Activated CD4-positive, alpha-beta T cell treated with anti-CD3 and anti-CD28 coated beads, Interleukin-2, Interleukin-4, amounts not matched to agents 100 ng/mL and 50 ng/mL, durations not matched to agents 16 hours and 8 hours (primary cell): ENCODE measurements at regions not wholly inside any gene's neighbourhood (a gene's known extent, or its start where the extent isn't known, plus 50 kb on each side); places are given as distances from the start of the nearest gene placed in this dataset.
A peak's percentile ranks its signal among the peaks of the same experiment; 100 is the strongest.

ENCODE experiments used
- DNase-seq: peaks from one replicate; pipeline ENCODE4 v3.0.0-alpha.2; 2020; ENCODE audit warnings: low spot score

DNA sequence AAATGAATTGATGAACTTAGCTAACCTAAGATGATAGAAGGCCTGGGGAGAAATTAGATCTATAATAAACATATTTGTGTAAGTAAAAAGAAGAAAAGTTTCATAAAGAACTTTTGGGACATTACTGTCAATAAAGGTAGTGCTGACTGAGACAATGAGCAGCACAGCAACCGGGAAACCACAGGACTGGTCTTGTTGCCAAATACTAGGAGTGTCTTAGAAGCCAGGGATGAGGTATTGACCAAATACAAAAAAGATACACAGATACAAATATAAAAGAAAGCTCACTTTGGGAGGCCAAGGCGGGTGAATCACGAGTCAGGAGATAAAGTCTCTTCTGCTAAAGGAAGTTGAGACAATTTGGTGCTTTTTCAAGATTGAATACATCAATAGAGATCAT, 362.4 kb upstream of the ZNF385D start:
- DNase-seq: no peak

DNA sequence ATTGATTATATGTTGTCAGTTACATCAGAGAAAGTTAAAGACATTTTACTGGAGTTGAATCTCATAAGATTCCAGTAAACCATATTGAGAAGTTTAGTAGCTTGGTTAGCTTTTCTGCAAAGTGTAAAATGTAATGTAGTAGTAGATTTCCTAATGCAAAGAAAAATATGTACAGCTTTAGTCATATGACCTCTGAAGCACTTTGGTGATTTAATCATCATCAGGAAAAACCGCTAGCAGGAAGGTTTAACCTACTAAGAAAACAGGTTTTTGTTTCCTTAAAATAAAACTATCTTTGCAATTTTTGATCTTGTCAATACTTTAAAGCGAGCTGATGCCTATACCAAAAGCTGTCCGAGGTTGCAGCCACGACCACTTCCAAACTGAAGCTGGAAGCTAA, 364.6 kb upstream of the ZNF385D start:
- no peak for DNase-seq

DNA sequence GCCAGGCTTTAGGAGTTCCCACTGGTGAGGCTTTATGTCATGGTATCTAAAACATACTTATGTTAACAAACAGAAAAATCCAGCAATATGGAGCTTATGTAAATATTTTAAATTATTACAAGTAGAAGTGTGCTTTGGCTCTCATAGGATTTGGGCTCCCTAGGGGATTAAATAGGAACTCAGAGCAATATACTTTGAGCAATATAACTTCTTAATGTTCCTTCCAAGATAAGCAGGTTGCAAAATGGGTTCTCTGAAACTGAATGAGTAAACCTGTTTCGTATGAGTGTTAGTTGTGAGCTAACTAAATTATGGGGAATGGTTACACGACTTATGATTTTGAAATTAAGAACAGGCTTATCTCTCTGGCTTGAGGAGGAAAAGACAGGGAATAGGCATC, 366.1 kb upstream of the ZNF385D start:
- DNase-seq: no peak

DNA sequence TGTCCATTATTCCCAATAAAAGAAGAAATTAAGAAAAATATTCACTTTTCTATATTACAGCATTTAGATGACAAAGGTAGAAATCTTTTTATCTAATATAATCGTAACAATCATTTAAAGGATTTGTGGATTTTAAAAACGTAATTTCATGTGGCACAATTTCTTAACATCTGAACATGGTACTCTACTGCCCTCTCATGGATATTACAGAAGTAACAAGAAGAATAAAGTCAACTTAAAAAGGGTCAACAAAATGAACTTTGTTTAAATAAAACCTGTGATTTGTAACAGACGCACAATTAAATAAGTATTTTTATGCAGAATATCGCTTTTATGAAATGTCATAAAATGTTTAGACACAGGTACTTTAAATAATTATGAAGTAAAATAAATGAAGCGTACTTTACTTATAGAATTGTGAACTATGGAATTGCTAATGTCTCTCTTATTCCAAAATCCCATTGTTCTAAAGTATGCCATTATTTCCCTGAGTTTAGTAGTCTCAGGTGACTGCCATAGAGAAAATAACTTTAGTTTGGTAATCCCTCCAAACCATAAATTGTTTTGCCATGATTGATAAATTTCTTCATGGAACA, 366.8 kb upstream of the ZNF385D start:
- peak; percentile 11 for DNase-seq

DNA sequence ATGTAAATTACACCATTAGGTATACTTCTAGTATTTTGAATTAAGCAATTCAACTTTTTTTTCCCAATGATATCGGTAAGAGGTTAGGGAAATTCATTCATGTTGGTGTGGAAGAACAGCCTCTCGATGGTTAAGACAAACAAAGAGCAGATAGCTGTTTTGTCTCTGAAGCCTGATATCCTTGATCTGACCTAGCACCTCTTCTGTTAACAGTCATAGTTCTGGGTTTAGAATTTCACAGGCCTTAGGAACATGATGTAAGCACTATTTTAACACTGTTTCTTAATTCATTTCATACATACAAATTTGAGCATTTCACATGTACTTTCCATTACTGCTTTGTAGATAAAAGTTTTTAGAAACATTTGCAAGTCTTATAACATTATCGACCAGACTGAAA, 367.5 kb upstream of the ZNF385D start:
- DNase-seq: no peak

DNA sequence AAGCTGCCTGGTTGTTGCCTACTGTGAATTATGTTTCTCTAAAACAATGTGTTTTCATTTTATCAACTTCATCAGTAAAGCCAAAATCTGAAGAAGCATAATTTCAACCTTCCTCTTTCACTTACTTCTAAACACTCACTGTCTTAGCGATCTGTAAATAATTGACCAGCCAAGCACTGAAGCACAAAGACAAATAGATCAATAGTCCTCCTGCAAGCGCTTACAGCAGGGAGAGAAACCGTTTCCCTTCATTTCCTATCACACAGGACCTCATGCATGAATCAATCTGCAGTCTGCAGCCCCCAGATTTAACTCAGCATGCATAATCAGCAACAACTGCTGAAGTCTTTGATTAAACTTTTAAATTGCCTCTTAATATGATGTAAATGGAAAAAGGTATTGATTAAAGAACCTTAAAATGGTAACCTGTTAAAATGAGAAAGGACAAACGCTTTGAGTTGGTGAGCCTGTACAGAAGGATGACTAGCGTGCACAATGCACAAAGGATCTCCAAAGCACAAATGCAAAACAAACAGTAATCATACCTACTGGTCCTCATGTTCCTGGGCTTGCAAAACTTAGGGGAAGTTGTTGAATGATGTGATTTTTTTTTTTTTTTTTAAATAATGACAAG, 370.2 kb upstream of the ZNF385D start:
- DNase-seq: no peak

DNA sequence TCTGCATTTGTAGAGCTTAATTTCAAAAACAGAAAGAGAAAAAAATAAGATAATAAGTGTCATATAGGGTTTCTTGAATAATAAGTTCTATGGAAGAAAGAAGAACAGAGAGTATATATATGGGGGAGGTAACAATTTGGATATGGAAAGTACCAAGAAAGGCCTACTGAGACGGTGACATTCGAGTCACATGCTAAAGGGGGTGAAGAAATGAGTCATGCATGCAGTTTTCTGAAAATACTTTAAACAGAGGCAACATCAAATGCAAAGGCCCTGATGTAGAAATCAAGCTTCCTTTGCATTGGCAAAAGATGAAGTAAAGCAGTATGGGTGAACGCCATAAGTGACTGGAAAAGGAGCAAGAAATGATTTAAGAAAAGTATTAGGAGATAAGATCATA, 371.6 kb upstream of the ZNF385D start:
- DNase-seq: no peak

DNA sequence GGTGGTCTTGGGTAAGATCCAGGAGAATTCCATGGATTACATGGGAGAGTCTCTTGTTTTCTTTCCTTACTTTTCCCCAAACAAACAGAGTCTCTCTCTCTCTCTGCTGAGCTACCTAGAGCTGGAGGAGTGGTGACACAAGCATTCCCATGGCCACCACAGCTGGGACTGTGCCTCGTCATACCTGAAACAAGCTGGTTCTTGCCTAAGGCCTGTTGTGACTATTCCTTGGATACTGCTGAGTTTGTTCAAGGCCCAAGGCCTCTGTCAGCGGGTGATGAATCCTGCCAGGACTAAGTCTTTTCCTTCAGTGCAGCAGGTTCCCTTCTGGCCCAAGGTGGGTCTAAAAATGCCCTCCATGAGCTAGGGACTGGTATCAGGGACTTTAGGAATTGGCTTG, 378.1 kb upstream of the ZNF385D start:
- DNase-seq: no peak

DNA sequence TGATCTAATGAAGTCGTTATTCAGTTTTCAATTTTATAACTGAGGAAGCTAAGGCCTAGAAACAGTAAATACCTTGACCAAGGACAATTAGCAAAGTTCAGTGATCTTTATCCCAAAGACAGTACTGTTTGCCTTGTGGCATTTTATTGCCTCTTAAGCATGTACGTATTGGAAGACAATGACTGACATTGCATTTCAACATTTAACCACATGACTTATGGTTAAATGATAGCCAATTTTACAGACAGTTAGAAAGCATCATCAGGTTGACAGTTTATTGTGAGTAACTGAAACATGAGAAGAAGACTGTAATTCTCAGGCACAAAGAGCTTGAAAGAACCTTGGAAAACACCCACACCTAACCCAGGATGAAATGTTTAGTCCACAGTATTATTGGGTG, 390.8 kb upstream of the ZNF385D start:
- DNase-seq: no peak

DNA sequence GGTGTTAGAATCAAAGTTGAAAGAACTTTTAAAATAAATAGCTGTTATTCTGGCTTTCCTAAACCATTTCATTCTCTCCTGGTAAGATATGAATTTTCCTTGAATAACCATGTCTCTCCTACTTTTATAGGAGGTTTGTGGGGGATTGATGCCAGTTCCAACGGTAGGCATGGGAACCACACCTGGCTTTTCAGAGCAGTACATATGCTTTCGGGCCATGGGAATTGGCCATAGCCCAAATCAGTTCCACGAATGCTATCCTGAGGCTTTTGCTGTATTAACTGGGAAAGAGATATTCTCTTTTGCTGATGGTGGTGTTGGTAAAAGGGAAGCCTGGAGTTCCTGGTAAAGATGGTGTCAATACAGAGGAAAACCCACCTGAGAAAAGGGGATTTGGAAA, 396.2 kb upstream of the ZNF385D start:
- DNase-seq: no peak

DNA sequence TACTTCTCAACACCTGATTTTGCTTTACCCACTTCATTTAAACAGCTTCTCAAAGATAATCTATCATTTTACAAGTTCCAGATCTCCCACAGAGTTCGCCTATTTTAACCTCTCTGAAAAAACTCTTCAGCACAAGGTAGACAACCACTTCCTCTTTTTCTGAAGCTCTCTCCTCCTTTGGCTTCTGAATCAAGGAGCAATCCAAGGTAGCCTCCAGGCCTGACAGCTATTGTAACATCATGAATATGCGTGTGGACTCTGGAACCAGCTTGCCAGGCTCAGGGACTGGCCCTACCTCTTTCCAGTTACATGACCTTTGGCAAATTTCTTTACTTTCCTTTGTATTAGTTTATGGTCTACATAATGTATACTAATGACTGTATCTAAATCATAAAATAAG, 405.9 kb upstream of the ZNF385D start:
- DNase-seq: no peak

DNA sequence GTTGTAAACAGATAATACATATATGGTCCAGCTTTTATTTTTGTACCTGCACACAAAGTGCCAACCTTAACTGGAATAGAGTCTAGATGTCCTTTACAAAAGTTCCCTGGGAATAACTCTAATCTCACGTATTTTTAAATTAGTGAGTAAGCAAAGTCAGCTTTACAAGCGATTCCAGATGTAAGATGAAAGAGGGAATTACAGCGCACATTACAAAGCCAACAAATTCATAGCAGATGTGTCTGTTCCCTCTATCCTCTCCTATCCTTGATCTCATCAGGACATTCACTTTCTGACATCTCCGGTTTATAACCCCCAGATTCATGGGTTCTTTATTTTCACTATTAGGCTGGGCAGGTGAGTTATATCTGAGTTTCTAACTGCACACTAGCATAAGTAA, 406.8 kb upstream of the ZNF385D start:
- DNase-seq: no peak

DNA sequence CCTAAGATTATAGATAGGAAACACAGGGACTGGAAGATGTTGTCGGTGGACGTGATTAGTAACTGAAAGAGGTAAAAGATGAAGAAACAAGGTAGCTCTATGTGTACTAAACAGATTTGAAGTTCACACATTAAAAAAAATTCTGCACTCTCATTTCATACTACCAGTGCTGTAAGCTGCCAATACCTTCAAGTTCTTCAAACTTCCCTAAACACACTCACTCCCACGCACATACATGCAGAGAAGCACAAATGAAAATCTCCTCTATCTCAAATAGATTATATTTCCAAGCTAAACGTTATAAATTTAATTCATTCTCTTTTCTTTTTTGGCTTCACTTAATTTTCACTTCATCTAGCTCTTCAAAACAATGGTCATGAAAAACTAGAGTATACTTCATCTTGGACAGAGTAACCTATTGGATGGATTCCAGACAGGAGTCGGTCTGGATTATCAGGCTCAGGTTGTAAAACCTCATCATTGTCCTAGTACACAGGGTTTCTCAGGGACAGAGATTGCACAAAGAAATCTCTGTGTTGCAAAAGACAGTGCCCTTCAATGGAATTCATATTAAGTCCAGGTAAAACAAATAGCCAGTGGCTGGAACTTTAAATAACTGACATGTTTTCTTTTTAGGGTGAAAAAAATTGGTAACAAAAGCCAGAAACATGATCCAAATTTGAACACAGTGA, 408.1 kb upstream of the ZNF385D start:
- DNase-seq: no peak

DNA sequence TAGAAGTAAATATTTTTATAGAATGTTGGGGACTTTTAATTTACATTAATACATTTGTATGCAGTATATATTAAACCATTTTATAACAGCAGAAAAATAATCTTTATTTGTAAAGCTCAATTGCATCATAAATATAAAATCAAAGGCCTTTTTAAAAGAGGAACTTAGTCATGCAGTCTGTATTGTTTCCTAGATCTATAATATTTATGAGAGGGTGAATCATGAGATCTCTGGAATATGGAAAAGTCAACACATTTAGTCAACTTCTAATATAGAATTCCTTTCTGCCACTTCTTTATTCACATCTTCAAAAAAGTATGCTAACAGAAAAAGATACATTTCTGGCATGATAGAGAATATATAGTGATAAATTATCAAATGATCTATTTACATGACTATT, 410.3 kb upstream of the ZNF385D start:
- DNase-seq: no peak

DNA sequence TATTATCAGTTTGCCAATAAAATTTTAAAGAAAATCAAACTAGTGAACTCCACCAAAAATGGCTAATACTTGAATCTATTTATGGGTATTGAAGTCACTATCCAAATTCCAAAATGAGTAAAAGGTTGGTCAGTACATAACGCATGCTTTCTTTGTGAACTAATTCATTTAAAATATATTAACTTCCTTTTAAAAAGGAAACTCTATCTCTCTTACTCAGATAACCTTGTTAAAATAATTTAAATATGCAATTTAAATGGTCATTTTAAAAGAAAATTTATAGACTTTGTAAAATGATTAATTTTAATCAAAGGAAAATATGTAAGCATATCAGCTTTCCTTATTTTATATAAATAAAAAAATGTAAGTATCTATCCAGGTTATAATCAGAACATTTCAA, 419.4 kb upstream of the ZNF385D start:
- no peak for DNase-seq

DNA sequence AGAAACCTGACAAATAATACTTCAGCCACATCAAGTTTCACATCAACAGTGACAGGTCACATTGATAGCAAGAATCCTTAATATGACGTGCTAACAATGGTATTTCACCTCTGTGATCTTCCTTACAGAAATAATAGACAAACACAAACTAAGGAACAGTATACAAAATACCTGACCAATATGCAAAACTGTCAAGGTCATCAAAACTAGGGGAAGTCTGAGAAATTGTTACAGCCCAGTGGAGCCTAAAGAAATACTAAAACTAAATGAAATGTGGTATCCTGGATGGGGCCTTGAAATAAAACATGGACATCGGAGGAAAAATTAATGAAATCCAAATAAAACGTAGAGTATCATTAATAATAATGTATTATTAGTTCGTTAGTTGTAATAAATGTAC, 422.0 kb upstream of the ZNF385D start:
- DNase-seq: no peak

DNA sequence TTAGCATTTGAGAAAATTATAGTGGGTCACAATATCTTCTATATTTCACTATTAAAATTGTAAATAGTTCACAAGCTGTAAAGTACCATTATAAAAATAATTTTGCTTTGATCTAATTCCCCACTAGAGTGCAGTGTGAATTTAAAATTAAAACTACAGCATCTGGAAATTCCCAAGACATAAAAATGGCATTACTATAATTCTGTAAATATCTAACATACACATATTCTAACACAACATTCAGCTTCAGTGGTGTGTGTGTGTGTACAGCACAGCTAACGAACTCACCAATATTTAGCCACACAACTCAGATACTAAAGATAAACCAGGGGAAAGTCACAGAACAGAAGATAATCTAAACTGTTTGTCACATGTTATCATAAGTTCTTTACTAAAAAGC, 424.9 kb upstream of the ZNF385D start:
- no peak for DNase-seq

DNA sequence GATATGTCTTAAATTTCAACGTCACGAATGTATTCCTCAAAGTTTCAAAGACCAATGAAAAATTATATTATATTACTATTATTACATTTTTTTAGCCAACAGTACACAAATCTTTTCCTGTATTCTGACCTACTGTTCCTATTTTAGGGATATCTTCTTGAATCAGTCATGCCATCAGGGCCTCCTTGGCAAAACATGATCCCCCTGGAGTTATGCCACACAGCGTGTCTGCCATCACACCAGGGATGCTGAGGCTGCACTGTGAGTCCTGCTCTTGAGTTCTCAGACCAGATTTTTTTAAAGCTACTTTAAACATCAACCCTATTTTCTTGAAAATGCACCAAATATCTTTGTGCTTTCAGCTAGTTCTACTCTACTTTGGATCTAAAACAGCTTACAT, 425.9 kb upstream of the ZNF385D start:
- DNase-seq: no peak

DNA sequence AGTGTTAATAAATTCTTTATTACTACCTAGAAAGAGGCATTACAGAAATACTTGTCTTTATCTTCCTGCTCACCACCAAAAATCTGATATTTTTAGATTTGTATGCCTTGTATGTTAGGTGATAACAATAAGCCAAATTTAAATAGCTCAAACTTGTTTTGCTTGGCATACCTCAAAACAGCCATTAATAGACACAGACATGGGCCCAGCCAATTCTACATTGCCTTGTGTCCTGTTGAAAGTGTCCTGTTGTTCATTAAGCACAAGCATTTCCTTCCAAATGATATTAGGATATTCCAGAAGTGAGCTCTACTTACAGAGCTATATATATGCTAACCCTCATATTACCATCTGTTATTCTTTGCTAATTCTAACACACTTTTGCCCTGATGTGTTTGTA, 438.6 kb upstream of the ZNF385D start:
- no peak for DNase-seq

DNA sequence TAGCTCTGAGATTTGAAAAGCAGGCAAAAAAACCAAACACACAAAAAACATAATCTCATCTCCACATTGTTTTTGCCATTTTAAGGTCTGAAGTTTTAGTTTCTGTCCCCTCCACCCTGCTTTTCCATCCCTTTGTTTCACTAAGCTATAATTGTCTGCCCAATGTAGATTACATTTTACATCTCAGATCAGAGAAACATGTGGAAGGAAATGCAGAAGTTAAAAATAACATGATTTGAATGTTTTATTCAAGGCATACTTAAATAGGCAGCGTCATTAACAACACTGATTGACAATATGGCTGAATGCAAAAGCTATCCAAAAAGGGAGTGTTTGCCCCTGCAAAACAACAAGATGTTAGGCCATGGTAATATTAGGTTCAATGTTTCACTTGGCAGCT, 448.1 kb upstream of the ZNF385D start:
- no peak for DNase-seq

DNA sequence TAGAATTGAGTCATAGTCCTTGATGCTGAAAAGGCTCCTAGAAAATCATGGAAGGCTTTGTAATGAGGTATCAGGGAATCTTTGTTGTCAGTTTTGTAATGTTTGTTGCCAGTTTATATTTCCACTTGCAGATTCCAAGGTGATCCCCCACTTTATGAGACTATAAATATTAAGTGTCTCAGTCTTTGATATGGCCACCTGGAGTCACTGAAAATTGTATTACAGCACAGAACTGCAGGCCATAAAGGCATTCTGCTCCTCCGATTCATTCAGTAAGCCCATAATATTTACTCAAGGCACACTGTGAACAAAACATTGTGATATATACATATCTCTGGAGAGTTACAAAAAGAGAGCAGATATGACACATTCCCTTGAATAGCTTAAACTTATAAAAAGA, 457.8 kb upstream of the ZNF385D start:
- DNase-seq: no peak

DNA sequence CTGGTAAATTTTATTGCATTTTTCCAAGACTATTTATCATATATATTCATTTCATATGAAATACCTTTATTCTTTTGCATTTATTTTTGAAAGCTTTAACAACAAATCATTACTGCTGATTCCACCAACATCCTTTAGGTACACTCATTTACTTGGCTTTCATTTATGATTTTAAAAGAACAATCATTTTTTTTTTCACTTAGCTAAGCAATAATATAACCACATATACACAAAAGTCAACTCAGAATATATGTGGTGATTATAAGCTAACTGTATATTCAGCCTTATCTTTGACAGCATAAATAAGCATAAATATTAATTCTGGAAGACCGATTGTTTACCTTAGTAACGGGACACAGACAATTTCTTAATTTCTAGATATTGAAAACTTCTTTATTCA, 458.6 kb upstream of the ZNF385D start:
- no peak for DNase-seq

DNA sequence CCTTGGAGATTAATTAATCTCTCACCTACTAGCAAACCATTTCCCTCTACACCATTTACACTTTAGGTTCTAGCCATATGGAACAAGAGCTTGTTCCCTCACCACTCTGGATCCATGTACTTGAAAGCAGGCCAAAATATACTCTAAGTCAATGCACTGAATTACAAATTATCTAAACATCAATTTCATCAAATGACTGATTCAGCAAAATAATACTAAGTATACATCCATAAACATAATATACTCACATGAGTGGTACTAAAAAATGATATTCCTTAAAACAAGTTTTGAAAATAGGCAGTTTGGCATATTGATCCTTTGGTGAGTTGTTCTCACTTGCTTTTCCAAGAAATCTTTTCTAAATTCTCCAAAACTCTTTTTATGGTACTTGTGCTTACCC, 459.7 kb upstream of the ZNF385D start:
- no peak for DNase-seq

DNA sequence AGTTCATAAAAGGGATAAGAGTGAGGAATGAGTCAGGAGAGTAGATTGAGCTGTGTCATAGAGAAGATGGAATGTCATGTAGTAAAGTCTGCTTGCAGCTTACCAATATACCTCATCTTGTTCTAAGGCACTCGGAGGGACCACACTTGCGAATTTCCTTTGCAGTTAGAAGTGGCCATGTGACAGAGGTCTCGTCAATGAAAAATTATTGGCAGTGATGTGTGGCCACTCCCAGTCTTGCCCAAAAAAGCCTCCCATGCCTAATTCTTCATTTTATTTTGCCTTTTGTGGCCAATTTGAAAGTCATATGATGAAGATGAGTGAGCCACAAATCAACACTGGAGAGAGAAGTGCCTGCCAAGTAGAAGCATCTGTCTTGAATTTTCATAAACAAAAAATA, 465.6 kb upstream of the ZNF385D start:
- DNase-seq: no peak
